ENCODE measurements at regions not wholly inside any gene's neighbourhood (a gene's known extent, or its start where the extent isn't known, plus 50 kb on each side); places are given as distances from the start of the nearest gene placed in this dataset.

GRCh38 chr6:80541181-80541580 is 434.7 kb downstream of the BCKDHB start:
- Histone ChIP-seq H3K4me3 (ENCODE audit: low read depth, low read length) (no peak overlapping the region), H3K4me1 (ENCODE audit: control insufficient read depth, insufficient read depth, low read length) (no peaks in the 10 kb centered on the region), H3K27ac (ENCODE audit: extremely low read depth, low read depth, low read length) (no peak overlapping the region), H3K9me3 (ENCODE audit: control insufficient read depth, insufficient read depth, low read depth, low read length) (no peaks in the 10 kb centered on the region), H3K36me3 (ENCODE audit: control insufficient read depth in 2 of 2, insufficient read depth in 1 of 2, low read length in 2 of 2) (no peaks in the 10 kb centered on the region)
- CTCF ChIA-PET, result no interaction called here
- TF ChIP-seq OVOL3 (tag by site-specific recombination; IDR thresholded peaks at IDR 0.05) (no peak), ZNF211 (tag by site-specific recombination; IDR thresholded peaks at IDR 0.05; ENCODE audit: low read depth) (no peak), EGR2 (tag by site-specific recombination; IDR thresholded peaks at IDR 0.05; ENCODE audit: low read depth) (peak; percentile 46; the same call in 1 of the 2 replicates), ZFHX2 (tag by site-specific recombination; conservative IDR thresholded peaks at IDR 0.05) (0 out of 2 replicates have a peak, but pooled peaks have one; percentile 14), SCRT2 (tag by site-specific recombination; IDR thresholded peaks at IDR 0.05) (no peak), ZNF768 (tag by site-specific recombination; IDR thresholded peaks at IDR 0.05) (no peak), ZNF514 (tag by site-specific recombination; IDR thresholded peaks at IDR 0.05) (no peak), BCL11B (tag by site-specific recombination; IDR thresholded peaks at IDR 0.05; ENCODE audit: low read depth) (no peak), ZNF433 (tag by site-specific recombination; IDR thresholded peaks at IDR 0.05; ENCODE audit: low read depth) (no peak), WT1 (tag by site-specific recombination; IDR thresholded peaks at IDR 0.05) (no peak)
- POLR2A ChIA-PET, result no interaction called here

DNA sequence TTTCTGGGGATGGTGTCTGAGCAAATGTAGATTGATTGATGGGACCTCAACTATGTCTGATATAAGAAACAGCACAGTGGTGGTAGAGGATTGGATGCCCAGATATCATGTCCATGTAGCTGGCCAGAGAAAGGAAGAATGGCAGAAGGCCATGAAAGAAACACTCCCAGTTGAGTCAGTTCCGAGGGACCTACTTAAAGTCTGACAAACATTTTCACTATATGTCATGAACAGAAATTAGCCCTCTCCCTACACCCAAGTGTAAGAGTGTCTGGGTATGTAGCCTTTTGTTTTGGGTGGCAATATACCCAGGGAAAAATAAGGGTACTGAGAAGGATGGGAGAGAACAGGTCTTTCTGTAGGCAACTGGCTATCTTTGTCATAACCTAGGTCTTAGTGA is 434.2 kb downstream of the BCKDHB start:
- Histone ChIP-seq H3K27ac (ENCODE audit: extremely low read depth, low read depth, low read length) (no peak overlapping the region), H3K4me3 (ENCODE audit: low read depth, low read length) (no peak overlapping the region), H3K36me3 (ENCODE audit: control insufficient read depth in 2 of 2, insufficient read depth in 1 of 2, low read length in 2 of 2) (no peaks in the 10 kb centered on the region), H3K4me1 (ENCODE audit: control insufficient read depth, insufficient read depth, low read length) (no peaks in the 10 kb centered on the region), H3K9me3 (ENCODE audit: control insufficient read depth, insufficient read depth, low read depth, low read length) (no peaks in the 10 kb centered on the region)
- ChIA-PET POLR2A (no interaction called here), CTCF (interaction anchor here (0.6 to 1.4 kb wide), 2 partner anchors 592 to 1996 kb away, joined by 3 read pairs; no protein-coding TSS in a partner anchor)
- TF ChIP-seq ZNF416 (tag by site-specific recombination; IDR thresholded peaks at IDR 0.05) (no peak), ZNF366 (tag by site-specific recombination; conservative IDR thresholded peaks at IDR 0.05) (no peak), ZNF488 (tag by site-specific recombination; IDR thresholded peaks at IDR 0.05) (no peak), KLF8 (tag by site-specific recombination; IDR thresholded peaks at IDR 0.05) (no peak), ZNF10 (tag by site-specific recombination; IDR thresholded peaks at IDR 0.05) (no peak), PATZ1 (tag by site-specific recombination; IDR thresholded peaks at IDR 0.05) (no peak), ZNF501 (tag by site-specific recombination; IDR thresholded peaks at IDR 0.05) (no peak)
- TF ChIP-seq, protein P1, sequence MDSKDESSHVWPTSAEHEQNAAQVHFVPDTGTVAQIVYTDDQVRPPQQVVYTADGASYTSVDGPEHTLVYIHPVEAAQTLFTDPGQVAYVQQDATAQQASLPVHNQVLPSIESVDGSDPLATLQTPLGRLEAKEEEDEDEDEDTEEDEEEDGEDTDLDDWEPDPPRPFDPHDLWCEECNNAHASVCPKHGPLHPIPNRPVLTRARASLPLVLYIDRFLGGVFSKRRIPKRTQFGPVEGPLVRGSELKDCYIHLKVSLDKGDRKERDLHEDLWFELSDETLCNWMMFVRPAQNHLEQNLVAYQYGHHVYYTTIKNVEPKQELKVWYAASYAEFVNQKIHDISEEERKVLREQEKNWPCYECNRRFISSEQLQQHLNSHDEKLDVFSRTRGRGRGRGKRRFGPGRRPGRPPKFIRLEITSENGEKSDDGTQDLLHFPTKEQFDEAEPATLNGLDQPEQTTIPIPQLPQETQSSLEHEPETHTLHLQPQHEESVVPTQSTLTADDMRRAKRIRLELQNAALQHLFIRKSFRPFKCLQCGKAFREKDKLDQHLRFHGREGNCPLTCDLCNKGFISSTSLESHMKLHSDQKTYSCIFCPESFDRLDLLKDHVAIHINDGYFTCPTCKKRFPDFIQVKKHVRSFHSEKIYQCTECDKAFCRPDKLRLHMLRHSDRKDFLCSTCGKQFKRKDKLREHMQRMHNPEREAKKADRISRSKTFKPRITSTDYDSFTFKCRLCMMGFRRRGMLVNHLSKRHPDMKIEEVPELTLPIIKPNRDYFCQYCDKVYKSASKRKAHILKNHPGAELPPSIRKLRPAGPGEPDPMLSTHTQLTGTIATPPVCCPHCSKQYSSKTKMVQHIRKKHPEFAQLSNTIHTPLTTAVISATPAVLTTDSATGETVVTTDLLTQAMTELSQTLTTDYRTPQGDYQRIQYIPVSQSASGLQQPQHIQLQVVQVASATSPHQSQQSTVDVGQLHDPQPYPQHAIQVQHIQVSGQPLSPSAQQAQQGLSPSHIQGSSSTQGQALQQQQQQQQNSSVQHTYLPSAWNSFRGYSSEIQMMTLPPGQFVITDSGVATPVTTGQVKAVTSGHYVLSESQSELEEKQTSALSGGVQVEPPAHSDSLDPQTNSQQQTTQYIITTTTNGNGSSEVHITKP (tag by site-specific recombination; IDR thresholded peaks at IDR 0.05), result no peak
- TF ChIP-seq, protein P2, sequence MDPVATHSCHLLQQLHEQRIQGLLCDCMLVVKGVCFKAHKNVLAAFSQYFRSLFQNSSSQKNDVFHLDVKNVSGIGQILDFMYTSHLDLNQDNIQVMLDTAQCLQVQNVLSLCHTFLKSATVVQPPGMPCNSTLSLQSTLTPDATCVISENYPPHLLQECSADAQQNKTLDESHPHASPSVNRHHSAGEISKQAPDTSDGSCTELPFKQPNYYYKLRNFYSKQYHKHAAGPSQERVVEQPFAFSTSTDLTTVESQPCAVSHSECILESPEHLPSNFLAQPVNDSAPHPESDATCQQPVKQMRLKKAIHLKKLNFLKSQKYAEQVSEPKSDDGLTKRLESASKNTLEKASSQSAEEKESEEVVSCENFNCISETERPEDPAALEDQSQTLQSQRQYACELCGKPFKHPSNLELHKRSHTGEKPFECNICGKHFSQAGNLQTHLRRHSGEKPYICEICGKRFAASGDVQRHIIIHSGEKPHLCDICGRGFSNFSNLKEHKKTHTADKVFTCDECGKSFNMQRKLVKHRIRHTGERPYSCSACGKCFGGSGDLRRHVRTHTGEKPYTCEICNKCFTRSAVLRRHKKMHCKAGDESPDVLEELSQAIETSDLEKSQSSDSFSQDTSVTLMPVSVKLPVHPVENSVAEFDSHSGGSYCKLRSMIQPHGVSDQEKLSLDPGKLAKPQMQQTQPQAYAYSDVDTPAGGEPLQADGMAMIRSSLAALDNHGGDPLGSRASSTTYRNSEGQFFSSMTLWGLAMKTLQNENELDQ (tag by site-specific recombination; IDR thresholded peaks at IDR 0.05; ENCODE audit: low read depth), result no peak
